GM23338 (cell line): ENCODE measurements at regions not wholly inside any gene's neighbourhood (a gene's known extent, or its start where the extent isn't known, plus 50 kb on each side); places are given as distances from the start of the nearest gene placed in this dataset.

Source experiments
- ATAC-seq: fragments of 200-7000 bp; cut with Tn5 transposase; 3 replicates; pipeline ENCODE4 v1.9.1; 2020
- DNase-seq: peaks from one replicate; pipeline ENCODE4 v3.0.0-alpha.2; 2015; ENCODE audit warnings: low spot score
- H2AFZ ChIP-seq: fragments of 200-600 bp; sonication (generic); 2 replicates; pipeline ENCODE4 v1.8.0; 2016; ENCODE audit warnings: antibody characterized with exemption, mild to moderate bottlenecking, moderate library complexity
- H3F3A ChIP-seq: fragments of 200-600 bp; sonication (generic); replicated peaks from 2 replicates; pipeline ENCODE4 v1.8.0; 2017; ENCODE audit warnings: antibody characterized with exemption, mixed run types, low read depth
- H3K27ac ChIP-seq: fragments of 200-600 bp; sonication (generic); 2 replicates; pipeline ENCODE4 v1.6.1; 2016; ENCODE audit warnings: low read depth
- H3K27me3 ChIP-seq: fragments of 200-600 bp; sonication (generic); 2 replicates; pipeline ENCODE4 v1.8.0; 2016; ENCODE audit warnings: mild to moderate bottlenecking, mixed run types, moderate library complexity; ENCODE audit not compliant: insufficient read depth
- H3K36me3 ChIP-seq: fragments of 200-600 bp; sonication (generic); 2 replicates; pipeline ENCODE4 v1.8.0; 2016; ENCODE audit warnings: mild to moderate bottlenecking; ENCODE audit not compliant: insufficient read depth
- H3K4me1 ChIP-seq: fragments of 200-600 bp; sonication (generic); 2 replicates; pipeline ENCODE4 v1.8.0; 2016; ENCODE audit warnings: mild to moderate bottlenecking, moderate library complexity; ENCODE audit not compliant: insufficient read depth
- H3K4me2 ChIP-seq: fragments of 200-600 bp; sonication (generic); 2 replicates; pipeline ENCODE4 v1.7.1; 2017; ENCODE audit warnings: mixed run types
- H3K4me3 ChIP-seq: fragments of 200-600 bp; sonication (generic); 2 replicates; pipeline ENCODE4 v1.6.1; 2016; ENCODE audit warnings: mixed run types
- H3K79me2 ChIP-seq: fragments of 200-600 bp; sonication (generic); replicated peaks from 2 replicates; pipeline ENCODE4 v1.8.0; 2017; ENCODE audit warnings: mild to moderate bottlenecking; ENCODE audit not compliant: insufficient read depth
- H3K9me2 ChIP-seq: fragments of 200-600 bp; sonication (generic); 2 replicates; pipeline ENCODE4 v1.8.0; 2017; ENCODE audit not compliant: insufficient read depth
- H4K20me1 ChIP-seq: fragments of 200-600 bp; sonication (generic); replicated peaks from 2 replicates; pipeline ENCODE4 v1.8.0; 2017; ENCODE audit warnings: mild to moderate bottlenecking; ENCODE audit not compliant: insufficient read depth
- H3K27ac Mint-ChIP-seq: 2 replicates; pipeline ENCODE4 v1.8.0; 2020; ENCODE audit warnings: inconsistent platforms, mild to moderate bottlenecking, moderate library complexity, mixed read lengths
- H3K27me3 Mint-ChIP-seq: 3 replicates; pipeline ENCODE4 v1.8.0; 2022; ENCODE audit warnings: low read depth, mild to moderate bottlenecking, moderate library complexity, mixed read lengths, inconsistent platforms; ENCODE audit not compliant: insufficient read depth, poor library complexity
- H3K36me3 Mint-ChIP-seq: 3 replicates; pipeline ENCODE4 v1.8.0; 2021; ENCODE audit warnings: low read depth, mild to moderate bottlenecking, inconsistent platforms, moderate library complexity, mixed read lengths
- H3K4me1 Mint-ChIP-seq: 3 replicates; pipeline ENCODE4 v1.8.0; 2020; ENCODE audit warnings: mild to moderate bottlenecking, inconsistent platforms, mixed read lengths
- H3K4me3 Mint-ChIP-seq: 3 replicates; pipeline ENCODE4 v1.8.0; 2021; ENCODE audit warnings: moderate library complexity, mild to moderate bottlenecking, inconsistent platforms, mixed read lengths
- H3K9me3 Mint-ChIP-seq: 3 replicates; pipeline ENCODE4 v1.8.0; 2020; ENCODE audit warnings: moderate library complexity, mild to moderate bottlenecking, inconsistent platforms, mixed read lengths
- CREB1 ChIP-seq: fragments of 250-450 bp; sonication (Bioruptor Pico); IDR thresholded peaks from 2 replicates; pipeline ENCODE4 v1.5.0; 2020; ENCODE audit warnings: low read depth, mild to moderate bottlenecking, moderate library complexity
- EZH2 ChIP-seq: fragments of 200-600 bp; sonication (generic); IDR thresholded peaks from one replicate; pipeline ENCODE4 v1.8.0; 2017; ENCODE audit warnings: antibody characterized with exemption, mild to moderate bottlenecking, low read depth; ENCODE audit not compliant: unreplicated experiment
- STAT1 ChIP-seq: IDR thresholded peaks from one replicate; pipeline ENCODE4 v1.6.1; 2016; ENCODE audit warnings: antibody characterized with exemption; ENCODE audit not compliant: unreplicated experiment
- ZNF114 ChIP-seq: fragments of 250-450 bp; sonication (Bioruptor Pico); IDR thresholded peaks from 2 replicates; pipeline ENCODE4 v1.5.0; 2020; ENCODE audit warnings: mild to moderate bottlenecking, moderate library complexity
- TF ChIP-seq, protein P1 (sequence below): IDR thresholded peaks from 2 replicates; pipeline ENCODE4 v1.6.1; 2016; ENCODE audit warnings: antibody characterized with exemption
- TF ChIP-seq, protein P2 (sequence below): IDR thresholded peaks from one replicate; pipeline ENCODE4 v1.6.1; 2018; ENCODE audit warnings: antibody characterized with exemption; ENCODE audit not compliant: unreplicated experiment
- TF ChIP-seq, protein P3 (sequence below), 2 experiments: fragments of 200-600 bp in 1 of 2; sonication (generic) in 1 of 2; conservative IDR thresholded peaks; 2 replicates each; pipeline versions ENCODE4 v1.5.1 to v1.6.1; 2016 to 2017; ENCODE audit warnings: antibody characterized with exemption in 2 of 2, low read depth in 2 of 2, mild to moderate bottlenecking in 2 of 2, moderate library complexity in 1 of 2

DNA sequence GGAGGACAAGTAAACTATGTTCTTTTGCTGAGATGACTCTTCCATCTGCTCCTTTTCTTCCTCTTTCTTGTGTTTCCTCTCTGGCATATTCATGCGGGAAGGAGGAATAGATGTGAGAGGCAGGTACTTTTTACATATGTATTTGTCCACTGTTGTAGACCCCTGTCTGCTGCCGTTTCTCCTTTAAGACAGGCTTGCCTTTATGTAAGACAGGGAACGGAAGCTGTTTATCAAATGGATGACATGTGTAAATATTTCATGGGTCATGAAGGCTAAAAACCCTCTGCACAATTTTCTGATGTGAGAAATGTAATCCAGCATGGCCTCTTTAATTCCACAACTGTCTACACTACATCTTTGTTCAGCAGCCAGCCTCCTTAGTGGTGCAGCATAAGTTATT lies 1525.5 kb upstream of the NUDT12 start (continued):
- TF ChIP-seq, protein P1, sequence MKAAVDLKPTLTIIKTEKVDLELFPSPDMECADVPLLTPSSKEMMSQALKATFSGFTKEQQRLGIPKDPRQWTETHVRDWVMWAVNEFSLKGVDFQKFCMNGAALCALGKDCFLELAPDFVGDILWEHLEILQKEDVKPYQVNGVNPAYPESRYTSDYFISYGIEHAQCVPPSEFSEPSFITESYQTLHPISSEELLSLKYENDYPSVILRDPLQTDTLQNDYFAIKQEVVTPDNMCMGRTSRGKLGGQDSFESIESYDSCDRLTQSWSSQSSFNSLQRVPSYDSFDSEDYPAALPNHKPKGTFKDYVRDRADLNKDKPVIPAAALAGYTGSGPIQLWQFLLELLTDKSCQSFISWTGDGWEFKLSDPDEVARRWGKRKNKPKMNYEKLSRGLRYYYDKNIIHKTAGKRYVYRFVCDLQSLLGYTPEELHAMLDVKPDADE, result no peak
- no peak for TF ChIP-seq STAT1
- TF ChIP-seq EZH2, result no peak
- no peak for TF ChIP-seq ZNF114

DNA sequence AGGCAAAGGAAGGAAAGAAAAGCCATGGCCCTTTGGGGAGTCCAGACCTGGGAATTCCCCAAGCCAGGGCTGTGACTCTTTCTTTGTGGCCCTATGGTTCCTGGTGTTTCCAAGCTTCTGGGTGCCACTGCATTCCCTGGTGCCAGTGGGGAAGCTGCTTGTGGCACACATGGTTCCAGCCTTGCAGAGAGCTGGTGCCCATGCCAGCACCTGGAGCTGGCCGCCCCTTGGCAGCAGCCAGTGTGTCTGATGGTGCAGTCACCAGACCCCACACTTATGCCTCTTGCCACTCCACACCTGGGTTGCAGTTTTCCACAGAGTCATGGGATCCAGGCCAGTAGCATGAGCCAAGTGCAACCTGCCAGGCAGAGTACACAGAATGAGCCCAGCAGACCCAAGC lies 1495.3 kb upstream of the NUDT12 start:
- Histone ChIP-seq H3K27me3 (no peaks in the 10 kb centered on the region), H3K79me2 (no peaks in the 10 kb centered on the region)
- ATAC-seq, result no peak

More for the DNA sequence above, 1495.3 kb upstream of the NUDT12 start:
- no peak overlapping the region for H3K4me2 ChIP-seq
- Mint-ChIP-seq H3K9me3 (peaks cover 33% of the 10 kb centered on the region), H3K4me1 (no peaks in the 10 kb centered on the region), H3K4me3 (no peak overlapping the region), H3K27ac (no peak overlapping the region), H3K36me3 (peaks cover 11% of the 10 kb centered on the region), H3K27me3 (no peaks in the 10 kb centered on the region)
- no peak overlapping the region for H3K27ac ChIP-seq
- no peak overlapping the region for H3K4me3 ChIP-seq
- no peak overlapping the region for H2AFZ ChIP-seq
- DNase-seq, result no peak
- H3K36me3 ChIP-seq, result no peaks in the 10 kb centered on the region
- H3F3A ChIP-seq, result no peaks in the 10 kb centered on the region
- H3K4me1 ChIP-seq, result no peaks in the 10 kb centered on the region
- TF ChIP-seq, protein P2, sequence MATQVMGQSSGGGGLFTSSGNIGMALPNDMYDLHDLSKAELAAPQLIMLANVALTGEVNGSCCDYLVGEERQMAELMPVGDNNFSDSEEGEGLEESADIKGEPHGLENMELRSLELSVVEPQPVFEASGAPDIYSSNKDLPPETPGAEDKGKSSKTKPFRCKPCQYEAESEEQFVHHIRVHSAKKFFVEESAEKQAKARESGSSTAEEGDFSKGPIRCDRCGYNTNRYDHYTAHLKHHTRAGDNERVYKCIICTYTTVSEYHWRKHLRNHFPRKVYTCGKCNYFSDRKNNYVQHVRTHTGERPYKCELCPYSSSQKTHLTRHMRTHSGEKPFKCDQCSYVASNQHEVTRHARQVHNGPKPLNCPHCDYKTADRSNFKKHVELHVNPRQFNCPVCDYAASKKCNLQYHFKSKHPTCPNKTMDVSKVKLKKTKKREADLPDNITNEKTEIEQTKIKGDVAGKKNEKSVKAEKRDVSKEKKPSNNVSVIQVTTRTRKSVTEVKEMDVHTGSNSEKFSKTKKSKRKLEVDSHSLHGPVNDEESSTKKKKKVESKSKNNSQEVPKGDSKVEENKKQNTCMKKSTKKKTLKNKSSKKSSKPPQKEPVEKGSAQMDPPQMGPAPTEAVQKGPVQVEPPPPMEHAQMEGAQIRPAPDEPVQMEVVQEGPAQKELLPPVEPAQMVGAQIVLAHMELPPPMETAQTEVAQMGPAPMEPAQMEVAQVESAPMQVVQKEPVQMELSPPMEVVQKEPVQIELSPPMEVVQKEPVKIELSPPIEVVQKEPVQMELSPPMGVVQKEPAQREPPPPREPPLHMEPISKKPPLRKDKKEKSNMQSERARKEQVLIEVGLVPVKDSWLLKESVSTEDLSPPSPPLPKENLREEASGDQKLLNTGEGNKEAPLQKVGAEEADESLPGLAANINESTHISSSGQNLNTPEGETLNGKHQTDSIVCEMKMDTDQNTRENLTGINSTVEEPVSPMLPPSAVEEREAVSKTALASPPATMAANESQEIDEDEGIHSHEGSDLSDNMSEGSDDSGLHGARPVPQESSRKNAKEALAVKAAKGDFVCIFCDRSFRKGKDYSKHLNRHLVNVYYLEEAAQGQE, result no peak
- TF ChIP-seq, protein P3, sequence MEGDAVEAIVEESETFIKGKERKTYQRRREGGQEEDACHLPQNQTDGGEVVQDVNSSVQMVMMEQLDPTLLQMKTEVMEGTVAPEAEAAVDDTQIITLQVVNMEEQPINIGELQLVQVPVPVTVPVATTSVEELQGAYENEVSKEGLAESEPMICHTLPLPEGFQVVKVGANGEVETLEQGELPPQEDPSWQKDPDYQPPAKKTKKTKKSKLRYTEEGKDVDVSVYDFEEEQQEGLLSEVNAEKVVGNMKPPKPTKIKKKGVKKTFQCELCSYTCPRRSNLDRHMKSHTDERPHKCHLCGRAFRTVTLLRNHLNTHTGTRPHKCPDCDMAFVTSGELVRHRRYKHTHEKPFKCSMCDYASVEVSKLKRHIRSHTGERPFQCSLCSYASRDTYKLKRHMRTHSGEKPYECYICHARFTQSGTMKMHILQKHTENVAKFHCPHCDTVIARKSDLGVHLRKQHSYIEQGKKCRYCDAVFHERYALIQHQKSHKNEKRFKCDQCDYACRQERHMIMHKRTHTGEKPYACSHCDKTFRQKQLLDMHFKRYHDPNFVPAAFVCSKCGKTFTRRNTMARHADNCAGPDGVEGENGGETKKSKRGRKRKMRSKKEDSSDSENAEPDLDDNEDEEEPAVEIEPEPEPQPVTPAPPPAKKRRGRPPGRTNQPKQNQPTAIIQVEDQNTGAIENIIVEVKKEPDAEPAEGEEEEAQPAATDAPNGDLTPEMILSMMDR (conservative IDR thresholded peaks at IDR 0.05; ENCODE audit: low read depth in 2 of 2), result no peak
- no peak for TF ChIP-seq CREB1 (CRISPR knock-in tag)
- no peaks in the 10 kb centered on the region; the same call in 1 of the 2 replicates for H3K9me2 ChIP-seq
- no peaks in the 10 kb centered on the region for H4K20me1 ChIP-seq
